H4 (cell line): ENCODE measurements at regions not wholly inside any gene's neighbourhood (a gene's known extent, or its start where the extent isn't known, plus 50 kb on each side); places are given as distances from the start of the nearest gene placed in this dataset.
"Not testable (repeated sequence)": the region's sequence is repeated elsewhere in the genome, so short reads cannot be mapped to it uniquely, and the experiment has no call there.

Source experiments
- DNase-seq: peaks from one replicate; pipeline ENCODE4 v3.0.0-alpha.2; 2015; ENCODE audit warnings: low spot score

- DNase-seq = no peak
Observed at GRCh38 chr17:51387986-51388385, 127.6 kb downstream of the UTP18 start.

- no peak for DNase-seq
Observed at GRCh38 chr17:51389875-51390274, 129.5 kb downstream of the UTP18 start.

- no peak for DNase-seq
Observed at GRCh38 chr17:51391982-51392654, 131.8 kb downstream of the UTP18 start.

GRCh38 chr17:51395621-51396020 lies 135.3 kb downstream of the UTP18 start:
- no peak for DNase-seq

- peak; percentile 47 for DNase-seq
Observed at GRCh38 chr17:51397361-51398127, 137.2 kb downstream of the UTP18 start.

GRCh38 chr17:51398128-51398525 lies 137.8 kb downstream of the UTP18 start:
- DNase-seq = no peak

GRCh38 chr17:51398687-51399086 lies 138.3 kb downstream of the UTP18 start:
- no peak for DNase-seq

GRCh38 chr17:51401279-51401678 lies 140.9 kb downstream of the UTP18 start:
- no peak for DNase-seq

- no peak for DNase-seq
Observed at GRCh38 chr17:51402899-51403298, 142.6 kb downstream of the UTP18 start.

GRCh38 chr17:51407576-51407975 lies 147.2 kb downstream of the UTP18 start:
- no peak for DNase-seq

GRCh38 chr17:51419476-51419875 lies 159.1 kb downstream of the UTP18 start:
- no peak for DNase-seq

- DNase-seq = no peak
Observed at GRCh38 chr17:51421525-51421924, 161.2 kb downstream of the UTP18 start.

- DNase-seq = no peak
Observed at GRCh38 chr17:51422634-51423033, 162.3 kb downstream of the UTP18 start.

- no peak for DNase-seq
Observed at GRCh38 chr17:51423421-51424160, 163.2 kb downstream of the UTP18 start.

GRCh38 chr17:51425773-51426172 lies 165.4 kb downstream of the UTP18 start:
- DNase-seq = no peak

GRCh38 chr17:51427323-51427811 lies 167.0 kb downstream of the UTP18 start:
- no peak for DNase-seq

- DNase-seq = no peak
Observed at GRCh38 chr17:51427856-51428255, 167.5 kb downstream of the UTP18 start.

GRCh38 chr17:51428668-51429495 lies 168.5 kb downstream of the UTP18 start:
- no peak for DNase-seq

GRCh38 chr17:51429938-51430337 lies 169.6 kb downstream of the UTP18 start:
- DNase-seq = not testable (repeated sequence)

- DNase-seq = no peak
Observed at GRCh38 chr17:51430591-51430990, 170.2 kb downstream of the UTP18 start.

- DNase-seq = peak; percentile 18
Observed at GRCh38 chr17:51434434-51435170, 174.3 kb downstream of the UTP18 start.
